SK-N-SH (cell line): ENCODE measurements at regions not wholly inside any gene's neighbourhood (a gene's known extent, or its start where the extent isn't known, plus 50 kb on each side); places are given as distances from the start of the nearest gene placed in this dataset.

Experiments used
- CTCF ChIA-PET: fragments of 300-600, 350-600 bp; formaldehyde crosslinking; extraction: SDS; loops from one replicate; lab custom pipeline; 2021; lab: Yijun Ruan, JAX
- POLR2A ChIA-PET: fragments of 350-600 bp; sonication (Branson Sonifier 250); formaldehyde crosslinking; extraction: SDS; loops from one replicate; lab custom pipeline; 2020; ENCODE audit warnings: antibody characterized with exemption, inconsistent platforms; lab: Yijun Ruan, JAX
- DNase-seq: peaks from one replicate; pipeline ENCODE4 v3.0.0; 2012
- H2AFZ ChIP-seq: fragments of 200-600 bp; sonication (generic); 2 replicates; pipeline ENCODE4 v1.8.1; 2016; ENCODE audit warnings: antibody characterized with exemption, mild to moderate bottlenecking, low read depth
- H3F3A ChIP-seq: fragments of 200-600 bp; sonication (generic); replicated peaks from 2 replicates; pipeline ENCODE3; 2016; ENCODE audit warnings: antibody characterized with exemption, mild to moderate bottlenecking; ENCODE audit not compliant: insufficient read depth
- H3K27ac ChIP-seq, 2 experiments: fragments of 200-500 bp in 1 of 2; fragments of 200-600 bp in 1 of 2; sonication (Bioruptor generic) in 1 of 2; sonication (generic), shearing (Covaris generic) in 1 of 2; 2 replicates each; pipeline versions ENCODE4 v1.5.1 to v1.6.1; 2014 to 2016; ENCODE audit warnings: low read depth in 2 of 2, inconsistent platforms in 1 of 2, low read length in 1 of 2, mild to moderate bottlenecking in 1 of 2, mixed read lengths in 1 of 2
- H3K27me3 ChIP-seq: fragments of 200-600 bp; sonication (generic), shearing (Covaris generic); 2 replicates; pipeline ENCODE4 v1.6.1; 2016; ENCODE audit warnings: mixed run types; ENCODE audit not compliant: insufficient read depth
- H3K36me3 ChIP-seq, 2 experiments: fragments of 200-500 bp in 1 of 2; fragments of 200-600 bp in 1 of 2; sonication (Bioruptor generic) in 1 of 2; sonication (generic) in 1 of 2; replicated peaks in 1 of 2; 2 replicates each; pipeline versions ENCODE3 to v1.5.1; 2014 to 2016; ENCODE audit warnings: low read length in 1 of 2, mild to moderate bottlenecking in 1 of 2; ENCODE audit not compliant: insufficient read depth in 2 of 2, control insufficient read depth in 1 of 2
- H3K4me1 ChIP-seq, 2 experiments: fragments of 200-500 bp in 1 of 2; fragments of 200-600 bp in 1 of 2; sonication (Bioruptor generic) in 1 of 2; sonication (generic), shearing (Covaris generic) in 1 of 2; 2 replicates each; pipeline versions ENCODE4 v1.5.1 to v1.6.1; 2014 to 2016; ENCODE audit warnings: low read depth in 1 of 2, low read length in 1 of 2, mixed run types in 1 of 2; ENCODE audit not compliant: insufficient read depth in 2 of 2, control insufficient read depth in 1 of 2
- H3K4me2 ChIP-seq: fragments of 200-600 bp; sonication (generic), shearing (Covaris generic); 2 replicates; pipeline ENCODE4 v1.6.1; 2017; ENCODE audit warnings: mixed run types
- H3K4me3 ChIP-seq, 2 experiments: fragments of 200-500 bp in 1 of 2; fragments of 200-600 bp in 1 of 2; sonication (Bioruptor generic) in 1 of 2; sonication (generic), shearing (Covaris generic) in 1 of 2; 2 replicates each; pipeline versions ENCODE4 v1.5.1 to v1.8.1; 2014 to 2016; ENCODE audit warnings: low read depth in 2 of 2, inconsistent platforms in 1 of 2, low read length in 1 of 2, mild to moderate bottlenecking in 1 of 2, mixed read lengths in 1 of 2, moderate library complexity in 1 of 2
- H3K79me2 ChIP-seq: fragments of 200-600 bp; sonication (generic); 2 replicates; pipeline ENCODE4 v1.8.1; 2017; ENCODE audit warnings: mild to moderate bottlenecking; ENCODE audit not compliant: insufficient read depth
- H3K9ac ChIP-seq: fragments of 200-600 bp; sonication (generic); 2 replicates; pipeline ENCODE4 v1.6.1; 2017; ENCODE audit warnings: mixed run types
- H3K9me2 ChIP-seq: fragments of 200-600 bp; sonication (generic); 2 replicates; pipeline ENCODE4 v1.6.1; 2017; ENCODE audit warnings: mixed run types
- H3K9me3 ChIP-seq: fragments of 200-600 bp; sonication (generic); 2 replicates; pipeline ENCODE4 v1.6.1; 2017; ENCODE audit warnings: mixed run types, mild to moderate bottlenecking, moderate library complexity
- H4K20me1 ChIP-seq: fragments of 200-600 bp; sonication (generic); 2 replicates; pipeline ENCODE4 v1.6.1; 2017; ENCODE audit warnings: mild to moderate bottlenecking, mixed run types; ENCODE audit not compliant: insufficient read depth
- CHD2 ChIP-seq: fragments of 150-350 bp; IDR thresholded peaks from 2 replicates; pipeline ENCODE4 v1.6.1; 2018; ENCODE audit warnings: low read length; ENCODE audit not compliant: partially characterized antibody
- ELF1 ChIP-seq: IDR thresholded peaks from 2 replicates; pipeline ENCODE4 v1.4.0; 2012
- EP300 ChIP-seq, 2 experiments: IDR thresholded peaks; 2 replicates each; pipeline versions ENCODE4 v1.4.0 to v1.6.1; 2012; ENCODE audit warnings: borderline replicate concordance in 1 of 2, low read depth in 1 of 2, low read length in 1 of 2
- EZH2phosphoT487 ChIP-seq: fragments of 200-600 bp; sonication (generic); IDR thresholded peaks from 2 replicates; pipeline ENCODE4 v1.6.1; 2017; ENCODE audit warnings: low read depth, mixed run types, mild to moderate bottlenecking, antibody characterized with exemption, moderate library complexity, borderline replicate concordance
- FOSL2 ChIP-seq: IDR thresholded peaks from 2 replicates; pipeline ENCODE4 v1.4.0; 2012; ENCODE audit warnings: low read depth, mild to moderate bottlenecking, moderate library complexity, borderline replicate concordance
- FOXM1 ChIP-seq: IDR thresholded peaks from 2 replicates; pipeline ENCODE4 v1.4.0; 2012; ENCODE audit warnings: low read depth, mild to moderate bottlenecking
- GABPA ChIP-seq: IDR thresholded peaks from 2 replicates; pipeline ENCODE4 v1.4.0; 2012; ENCODE audit warnings: low read depth, mild to moderate bottlenecking
- GATA2 ChIP-seq: sonication (generic); formaldehyde crosslinking; IDR thresholded peaks from 2 replicates; pipeline ENCODE4 v1.5.0; 2020; ENCODE audit warnings: mild to moderate bottlenecking, missing genetic modification reagents
- JUND ChIP-seq: IDR thresholded peaks from 2 replicates; pipeline ENCODE4 v1.4.0; 2012
- RAD21 ChIP-seq: IDR thresholded peaks from 2 replicates; pipeline ENCODE4 v1.6.1; 2012; ENCODE audit warnings: mild to moderate bottlenecking, low read length
- RCOR1 ChIP-seq: fragments of 150-350 bp; IDR thresholded peaks from 2 replicates; pipeline ENCODE4 v1.6.1; 2017; ENCODE audit warnings: antibody characterized with exemption, low read length
- RFX5 ChIP-seq: IDR thresholded peaks from 2 replicates; pipeline ENCODE4 v1.6.1; 2012; ENCODE audit warnings: mild to moderate bottlenecking, improper control_type of control experiment, low read length
- RXRA ChIP-seq: IDR thresholded peaks from 2 replicates; pipeline ENCODE4 v1.4.0; 2012; ENCODE audit warnings: low read depth, mild to moderate bottlenecking, borderline replicate concordance
- SMC3 ChIP-seq: IDR thresholded peaks from 2 replicates; pipeline ENCODE4 v1.6.1; 2012; ENCODE audit warnings: low read depth, low read length, improper control_type of control experiment
- TCF12 ChIP-seq: IDR thresholded peaks from 2 replicates; pipeline ENCODE4 v1.4.0; 2012
- TEAD4 ChIP-seq: IDR thresholded peaks from 2 replicates; pipeline ENCODE4 v1.4.0; 2012; ENCODE audit warnings: mild to moderate bottlenecking, borderline replicate concordance; ENCODE audit not compliant: insufficient read depth
- YY1 ChIP-seq: IDR thresholded peaks from 2 replicates; pipeline ENCODE4 v1.4.0; 2012; ENCODE audit warnings: low read depth, mild to moderate bottlenecking
- WGBS: methylation state at CpG from one replicate; pipeline ENCODE4 v1.1.6; 2017; ENCODE audit warnings: low lambda C conversion rate; 5-methylcytosine and 5-hydroxymethylcytosine counted together
- TF ChIP-seq, protein P1 (sequence below): fragments of 150-350 bp; IDR thresholded peaks from 2 replicates; pipeline ENCODE4 v1.6.1; 2016; ENCODE audit warnings: mild to moderate bottlenecking, low read depth, low read length
- TF ChIP-seq, protein P2 (sequence below): IDR thresholded peaks from 2 replicates; pipeline ENCODE4; 2012
- TF ChIP-seq, protein P3 (sequence below): IDR thresholded peaks from 2 replicates; pipeline ENCODE4 v1.4.0; 2012; ENCODE audit warnings: low read depth

DNA sequence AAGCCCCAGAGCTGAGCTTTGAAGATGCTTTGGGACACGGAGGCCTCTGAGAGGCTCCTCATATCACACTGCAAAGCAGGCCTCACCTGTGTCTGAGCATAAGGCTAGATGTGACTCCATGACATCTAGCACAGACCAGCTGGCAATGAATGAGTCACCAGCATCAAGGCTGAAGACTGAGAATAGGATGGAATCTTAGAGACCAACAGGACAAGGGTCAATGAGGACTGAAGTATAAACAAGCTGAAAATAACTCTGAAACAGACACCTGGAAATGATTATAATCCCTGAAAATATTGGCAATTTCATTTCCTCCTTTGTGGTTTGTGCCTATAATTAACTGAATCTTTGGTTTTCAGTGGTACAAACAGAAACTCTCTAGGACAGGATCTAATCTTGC lies 87.1 kb upstream of the PRPS1 start:
- DNase-seq: no peak
- TF ChIP-seq ELF1 (no peak), GABPA (no peak), CHD2 (no peak), GATA2 (no peak), JUND (no peak), FOSL2 (no peak), RXRA (no peak), EP300 (IDR thresholded peaks at IDR 0.05; ENCODE audit: borderline replicate concordance in 1 of 2, low read depth in 1 of 2, low read length in 1 of 2) (no peak)
- TF ChIP-seq, protein P1, sequence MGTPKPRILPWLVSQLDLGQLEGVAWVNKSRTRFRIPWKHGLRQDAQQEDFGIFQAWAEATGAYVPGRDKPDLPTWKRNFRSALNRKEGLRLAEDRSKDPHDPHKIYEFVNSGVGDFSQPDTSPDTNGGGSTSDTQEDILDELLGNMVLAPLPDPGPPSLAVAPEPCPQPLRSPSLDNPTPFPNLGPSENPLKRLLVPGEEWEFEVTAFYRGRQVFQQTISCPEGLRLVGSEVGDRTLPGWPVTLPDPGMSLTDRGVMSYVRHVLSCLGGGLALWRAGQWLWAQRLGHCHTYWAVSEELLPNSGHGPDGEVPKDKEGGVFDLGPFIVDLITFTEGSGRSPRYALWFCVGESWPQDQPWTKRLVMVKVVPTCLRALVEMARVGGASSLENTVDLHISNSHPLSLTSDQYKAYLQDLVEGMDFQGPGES: no peak
- H3K27me3 ChIP-seq: peaks cover 4% of the 10 kb centered on the region; the same call in 1 of the 2 replicates
- no peaks in the 10 kb centered on the region for H4K20me1 ChIP-seq
- CTCF ChIA-PET: interaction anchor here (1.0 to 1.2 kb wide), 2 partner anchors 119 to 236 kb away, joined by 3 to 6 read pairs; partner anchors contain the start of gene NCBP2L
- no peak overlapping the region for H3K4me2 ChIP-seq
- POLR2A ChIA-PET: no interaction called here
- H3K9ac ChIP-seq: no peak overlapping the region
- no peaks in the 10 kb centered on the region for H3K36me3 ChIP-seq
- H3K4me1 ChIP-seq: no peaks in the 10 kb centered on the region; a peak in 1 of 4 replicates
- no peaks in the 10 kb centered on the region for H3K9me3 ChIP-seq
- no peak overlapping the region for H2AFZ ChIP-seq
- no peak overlapping the region for H3K4me3 ChIP-seq
- no peak overlapping the region for H3K27ac ChIP-seq
- 55% methylated on average over 1 of the region's 1 CpG for WGBS
- H3F3A ChIP-seq: no peaks in the 10 kb centered on the region
- no peaks in the 10 kb centered on the region for H3K79me2 ChIP-seq
- no peaks in the 10 kb centered on the region for H3K9me2 ChIP-seq

DNA sequence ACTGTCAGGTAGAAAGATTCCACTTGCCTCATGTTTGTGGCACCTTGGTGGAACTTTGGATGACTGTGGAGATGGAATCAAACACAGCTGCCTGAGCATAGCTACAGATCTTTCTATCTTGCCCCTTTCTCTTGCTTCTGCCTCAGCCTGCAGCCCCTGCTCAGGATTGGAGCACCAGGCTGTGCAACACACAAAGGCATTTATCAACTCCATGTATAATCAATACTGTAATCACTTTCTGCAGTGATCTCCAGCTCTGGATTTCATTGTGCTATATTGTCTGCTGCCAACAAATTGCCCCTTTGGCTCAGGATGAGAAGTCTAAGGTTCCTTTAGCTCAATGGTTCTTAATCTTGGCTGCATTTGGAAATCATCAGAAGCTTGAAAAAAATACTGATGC lies 86.3 kb upstream of the PRPS1 start:
- Histone ChIP-seq H4K20me1 (no peaks in the 10 kb centered on the region), H3K9me3 (no peaks in the 10 kb centered on the region), H3K79me2 (no peaks in the 10 kb centered on the region), H3K9me2 (no peaks in the 10 kb centered on the region), H2AFZ (no peak overlapping the region), H3K27me3 (peaks cover 4% of the 10 kb centered on the region; the same call in 1 of the 2 replicates), H3K4me1 (no peaks in the 10 kb centered on the region; a peak in 1 of 4 replicates), H3K36me3 (no peaks in the 10 kb centered on the region), H3K9ac (no peak overlapping the region), H3K27ac (no peak overlapping the region), H3K4me3 (no peak overlapping the region), H3K4me2 (no peak overlapping the region), H3F3A (no peaks in the 10 kb centered on the region)
- CTCF ChIA-PET: interaction anchor here (1.2 to 1.5 kb wide), 2 partner anchors 235 to 517 kb away, joined by 4 to 6 read pairs; partner anchors contain the start of gene NCBP2L
- no peak for TF ChIP-seq FOXM1
- TF ChIP-seq RAD21: no peak
- TF ChIP-seq, protein P2, sequence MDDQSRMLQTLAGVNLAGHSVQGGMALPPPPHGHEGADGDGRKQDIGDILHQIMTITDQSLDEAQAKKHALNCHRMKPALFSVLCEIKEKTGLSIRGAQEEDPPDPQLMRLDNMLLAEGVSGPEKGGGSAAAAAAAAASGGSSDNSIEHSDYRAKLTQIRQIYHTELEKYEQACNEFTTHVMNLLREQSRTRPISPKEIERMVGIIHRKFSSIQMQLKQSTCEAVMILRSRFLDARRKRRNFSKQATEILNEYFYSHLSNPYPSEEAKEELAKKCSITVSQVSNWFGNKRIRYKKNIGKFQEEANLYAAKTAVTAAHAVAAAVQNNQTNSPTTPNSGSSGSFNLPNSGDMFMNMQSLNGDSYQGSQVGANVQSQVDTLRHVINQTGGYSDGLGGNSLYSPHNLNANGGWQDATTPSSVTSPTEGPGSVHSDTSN: no peak
- no peak for TF ChIP-seq EZH2phosphoT487
- TF ChIP-seq TCF12: no peak
- TF ChIP-seq TEAD4: no peak
- no peak for TF ChIP-seq SMC3
- no peak for TF ChIP-seq EP300 (IDR thresholded peaks at IDR 0.05; ENCODE audit: borderline replicate concordance in 1 of 2, low read depth in 1 of 2, low read length in 1 of 2)
- no peak for TF ChIP-seq RCOR1
- no peak for TF ChIP-seq RXRA
- no peak for TF ChIP-seq YY1
- TF ChIP-seq RFX5: no peak
- TF ChIP-seq, protein P3, sequence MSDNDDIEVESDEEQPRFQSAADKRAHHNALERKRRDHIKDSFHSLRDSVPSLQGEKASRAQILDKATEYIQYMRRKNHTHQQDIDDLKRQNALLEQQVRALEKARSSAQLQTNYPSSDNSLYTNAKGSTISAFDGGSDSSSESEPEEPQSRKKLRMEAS: no peak
- POLR2A ChIA-PET: no interaction called here
- DNase-seq: no peak
